Endothelial cell of umbilical vein (primary cell): ENCODE measurements at regions not wholly inside any gene's neighbourhood (a gene's known extent, or its start where the extent isn't known, plus 50 kb on each side); places are given as distances from the start of the nearest gene placed in this dataset.

Source experiments
- BruUV-seq: library from RNA; stranded (reverse); fragments of 400-500 nt; replicated peaks from 2 replicates; lab custom pipeline; 2021; lab: Mats Ljungman, UMichigan
- CTCF ChIA-PET: fragments of 300-600, 350-600 bp; sonication (Branson Sonifier 250); formaldehyde crosslinking; loops from one replicate; lab custom pipeline; 2021; ENCODE audit warnings: antibody characterized with exemption, inconsistent platforms; lab: Charles Lee
- POLR2A ChIA-PET: fragments of 300-600, 350-600 bp; sonication (Branson Sonifier 250); formaldehyde crosslinking; loops from one replicate; lab custom pipeline; 2021; ENCODE audit warnings: antibody characterized with exemption, inconsistent platforms; lab: Charles Lee
- DNase-seq: peaks from one replicate; pipeline ENCODE4 v3.0.0-alpha.2; 2011; ENCODE audit warnings: low read depth, low spot score
- FAIRE-seq: peaks from 2 replicates; lab custom pipeline; 2011; peaks lifted over from hg19 to GRCh38; lab: Jason Lieb, UNC
- H2AFZ ChIP-seq: 2 replicates; pipeline ENCODE4 v1.6.0; 2012; ENCODE audit warnings: low read depth, low read length, control low read depth, inconsistent platforms
- H3K27ac ChIP-seq: 2 replicates; pipeline ENCODE4 v1.5.1; 2011; ENCODE audit warnings: low read depth, mild to moderate bottlenecking, control low read depth, low read length, moderate library complexity; ENCODE audit not compliant: insufficient read depth
- H3K27me3 ChIP-seq, 2 experiments: 2 replicates each; pipeline versions ENCODE4 v1.6.0 to v1.6.1; 2011; ENCODE audit warnings: low read length in 2 of 2, mixed read lengths in 1 of 2; ENCODE audit not compliant: control insufficient read depth in 2 of 2, insufficient read depth in 2 of 2
- H3K36me3 ChIP-seq, 2 experiments: 2 replicates in 1 of 2; 3 replicates in 1 of 2; pipeline ENCODE4 v1.5.1; 2011; ENCODE audit warnings: low read length in 2 of 2, mild to moderate bottlenecking in 1 of 2, moderate library complexity in 1 of 2; ENCODE audit not compliant: control insufficient read depth in 2 of 2, insufficient read depth in 2 of 2; ENCODE audit errors: extremely low read depth in 1 of 2
- H3K4me1 ChIP-seq: 3 replicates; pipeline ENCODE4 v1.5.1; 2011; ENCODE audit warnings: mild to moderate bottlenecking, low read length; ENCODE audit not compliant: control insufficient read depth, insufficient read depth; ENCODE audit errors: extremely low read depth
- H3K4me2 ChIP-seq: 2 replicates; pipeline ENCODE4 v1.6.1; 2011; ENCODE audit warnings: low read length, control low read depth, mixed read lengths; ENCODE audit not compliant: insufficient read depth
- H3K4me3 ChIP-seq, 3 experiments: fragments of 200-600 bp in 1 of 3; sonication (generic), shearing (Covaris generic) in 1 of 3; replicated peaks in 1 of 3; 2 replicates each; pipeline ENCODE4 v1.5.1; 2011 to 2016; ENCODE audit warnings: control low read depth in 3 of 3, low read length in 3 of 3, mild to moderate bottlenecking in 2 of 3, inconsistent platforms in 1 of 3, low read depth in 1 of 3, moderate library complexity in 1 of 3; ENCODE audit not compliant: insufficient read depth in 1 of 3
- H3K79me2 ChIP-seq: 2 replicates; pipeline ENCODE4 v1.6.0; 2012; ENCODE audit warnings: low read length, inconsistent platforms; ENCODE audit not compliant: control insufficient read depth, insufficient read depth
- H3K9ac ChIP-seq: replicated peaks from 2 replicates; pipeline ENCODE3; 2011; ENCODE audit warnings: low read length, control low read depth; ENCODE audit not compliant: insufficient read depth; ENCODE audit errors: extremely low read depth
- H3K9me1 ChIP-seq: replicated peaks from 3 replicates; pipeline ENCODE4 v1.6.0; 2011; ENCODE audit warnings: mild to moderate bottlenecking, low read length; ENCODE audit not compliant: control insufficient read depth, insufficient read depth; ENCODE audit errors: extremely low read depth
- H3K9me3 ChIP-seq: replicated peaks from 2 replicates; pipeline ENCODE4 v1.5.1; 2012; ENCODE audit warnings: low read length, inconsistent platforms; ENCODE audit not compliant: control insufficient read depth, insufficient read depth
- H4K20me1 ChIP-seq: replicated peaks from 2 replicates; pipeline ENCODE3; 2011; ENCODE audit warnings: mild to moderate bottlenecking, low read length; ENCODE audit not compliant: control insufficient read depth, insufficient read depth; ENCODE audit errors: extremely low read depth
- EZH2 ChIP-seq: IDR thresholded peaks from 2 replicates; pipeline ENCODE4 v1.6.1; 2012; ENCODE audit warnings: borderline replicate concordance, low read depth, mild to moderate bottlenecking, moderate library complexity, low read length, inconsistent platforms; ENCODE audit not compliant: severe bottlenecking
- FOS ChIP-seq: IDR thresholded peaks from 2 replicates; pipeline ENCODE4 v1.6.1; 2011; ENCODE audit warnings: mild to moderate bottlenecking, low read length, moderate library complexity, borderline replicate concordance; ENCODE audit not compliant: insufficient read depth
- GATA2 ChIP-seq: IDR thresholded peaks from 2 replicates; pipeline ENCODE4 v1.7.0; 2011; ENCODE audit warnings: low read depth, mild to moderate bottlenecking, moderate library complexity, mixed read lengths, low read length; ENCODE audit not compliant: insufficient read length, insufficient read depth
- JUN ChIP-seq: IDR thresholded peaks from 2 replicates; pipeline ENCODE4 v1.6.1; 2011; ENCODE audit warnings: borderline replicate concordance, low read depth; ENCODE audit not compliant: insufficient read length, insufficient read depth
- MAX ChIP-seq: IDR thresholded peaks from 2 replicates; pipeline ENCODE4 v1.6.1; 2011; ENCODE audit not compliant: insufficient read depth, insufficient read length
- MYC ChIP-seq: IDR thresholded peaks from one replicate; pipeline ENCODE4 v1.6.1; 2011; ENCODE audit warnings: mild to moderate bottlenecking, low read depth, low read length
- POLR2A ChIP-seq: IDR thresholded peaks from 2 replicates; pipeline ENCODE4 v1.6.1; 2012; ENCODE audit warnings: low read depth, mild to moderate bottlenecking, control low read depth, low read length
- POLR2AphosphoS5 ChIP-seq: IDR thresholded peaks from 2 replicates; pipeline ENCODE4 v1.6.1; 2012; ENCODE audit warnings: low read depth, mild to moderate bottlenecking, control low read depth, low read length, moderate library complexity; ENCODE audit not compliant: insufficient read depth
- dilution Hi-C: fragments of 300-500 bp; cut with MboI; formaldehyde crosslinking; loops from one replicate; pipeline ENCODE4 v1.15.0; 2019; ENCODE audit warnings: low sequenced_read_pairs; ENCODE audit not compliant: extremely low pct_ligation_motif_present
- intact Hi-C: fragments of 100-400 bp; cut with micrococcal nuclease; formaldehyde crosslinking; loops from one replicate; pipeline ENCODE4 v1.10.0; 2022
- TF ChIP-seq, protein P1 (sequence below), 2 donors: IDR thresholded peaks; 1 replicate in 1 of 2; 2 replicates in 1 of 2; pipeline ENCODE4 v1.5.1; 2011; ENCODE audit warnings: low read length in 2 of 2, mild to moderate bottlenecking in 2 of 2, moderate library complexity in 2 of 2, control low read depth in 1 of 2, inconsistent platforms in 1 of 2, low read depth in 1 of 2; ENCODE audit not compliant: insufficient read depth in 1 of 2; ENCODE audit errors: extremely low read depth in 1 of 2

DNA sequence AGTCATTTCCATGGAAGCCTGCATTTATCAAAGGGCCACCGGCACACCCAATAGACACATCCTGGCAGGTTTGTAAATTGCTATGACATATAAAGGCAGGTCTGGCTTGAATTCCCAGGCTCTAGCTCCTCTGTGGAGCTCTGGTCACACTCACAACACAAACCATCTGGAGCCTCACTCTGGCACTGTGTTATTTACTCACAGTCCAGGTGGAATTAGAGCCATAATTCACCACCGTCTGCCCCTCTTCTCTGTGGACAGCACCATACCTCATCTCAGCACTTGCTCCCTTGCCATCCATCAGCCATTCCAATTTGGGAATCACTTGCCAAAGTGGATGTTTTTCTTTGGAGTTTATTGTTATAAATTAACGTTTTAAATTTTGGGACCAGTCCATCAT, 84.3 kb upstream of the OSR1 start:
- DNase-seq: no peak
- Histone ChIP-seq H3K27ac (no peak overlapping the region), H2AFZ (no peak overlapping the region), H3K79me2 (no peaks in the 10 kb centered on the region), H4K20me1 (no peaks in the 10 kb centered on the region), H3K4me2 (no peak overlapping the region), H3K9me1 (no peaks in the 10 kb centered on the region), H3K9me3 (no peaks in the 10 kb centered on the region), H3K4me3 (no peak overlapping the region), H3K27me3 (no peaks in the 10 kb centered on the region), H3K4me1 (no peaks in the 10 kb centered on the region), H3K36me3 (no peaks in the 10 kb centered on the region), H3K9ac (no peak overlapping the region)
- ChIA-PET CTCF (no interaction called here), POLR2A (no interaction called here)
- FAIRE-seq: no peak
- no peak for TF ChIP-seq JUN
- TF ChIP-seq MYC: no peak
- TF ChIP-seq, protein P1, sequence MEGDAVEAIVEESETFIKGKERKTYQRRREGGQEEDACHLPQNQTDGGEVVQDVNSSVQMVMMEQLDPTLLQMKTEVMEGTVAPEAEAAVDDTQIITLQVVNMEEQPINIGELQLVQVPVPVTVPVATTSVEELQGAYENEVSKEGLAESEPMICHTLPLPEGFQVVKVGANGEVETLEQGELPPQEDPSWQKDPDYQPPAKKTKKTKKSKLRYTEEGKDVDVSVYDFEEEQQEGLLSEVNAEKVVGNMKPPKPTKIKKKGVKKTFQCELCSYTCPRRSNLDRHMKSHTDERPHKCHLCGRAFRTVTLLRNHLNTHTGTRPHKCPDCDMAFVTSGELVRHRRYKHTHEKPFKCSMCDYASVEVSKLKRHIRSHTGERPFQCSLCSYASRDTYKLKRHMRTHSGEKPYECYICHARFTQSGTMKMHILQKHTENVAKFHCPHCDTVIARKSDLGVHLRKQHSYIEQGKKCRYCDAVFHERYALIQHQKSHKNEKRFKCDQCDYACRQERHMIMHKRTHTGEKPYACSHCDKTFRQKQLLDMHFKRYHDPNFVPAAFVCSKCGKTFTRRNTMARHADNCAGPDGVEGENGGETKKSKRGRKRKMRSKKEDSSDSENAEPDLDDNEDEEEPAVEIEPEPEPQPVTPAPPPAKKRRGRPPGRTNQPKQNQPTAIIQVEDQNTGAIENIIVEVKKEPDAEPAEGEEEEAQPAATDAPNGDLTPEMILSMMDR (IDR thresholded peaks at IDR 0.05; ENCODE audit: extremely low read depth in 1 of 2, insufficient read depth in 1 of 2, low read depth in 1 of 2, low read length in 2 of 2): no peak
- TF ChIP-seq POLR2A: no peak
- TF ChIP-seq MAX: no peak
- TF ChIP-seq EZH2: no peak
- TF ChIP-seq GATA2: no peak
- no peak for TF ChIP-seq POLR2AphosphoS5
- no peak for TF ChIP-seq FOS
- dilution Hi-C loops: no loop called here
- intact Hi-C loops: no loop called here
- BruUV-seq: no TSS peak
